ENCODE measurements at regions not wholly inside any gene's neighbourhood (a gene's known extent, or its start where the extent isn't known, plus 50 kb on each side); places are given as distances from the start of the nearest gene placed in this dataset.

DNA sequence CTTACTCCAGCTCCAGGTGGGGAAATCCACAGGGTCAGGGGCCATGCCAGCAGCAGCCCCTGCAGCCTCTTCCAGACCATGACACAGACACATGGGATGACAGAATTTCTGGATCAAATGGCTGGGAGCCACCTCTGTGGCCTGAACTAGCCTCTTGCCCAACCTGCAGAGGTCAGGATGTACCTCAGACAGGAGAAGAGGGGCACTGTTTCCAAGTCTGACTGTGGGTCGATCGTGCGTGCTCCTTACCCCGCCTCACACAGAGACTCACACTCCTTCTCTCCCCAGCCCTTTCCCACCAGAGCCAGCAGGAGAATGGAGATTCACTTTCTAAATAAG lies 131.9 kb downstream of the FAM43A start:
- no peak overlapping the region for H2AFZ ChIP-seq (ENCODE audit: low read length)
- H3K9ac ChIP-seq (ENCODE audit: low read depth, low read length, poor library complexity, severe bottlenecking) = no peak overlapping the region
- no peaks in the 10 kb centered on the region for H4K20me1 ChIP-seq (ENCODE audit: insufficient read depth, low read length, poor library complexity, severe bottlenecking)
- no peak overlapping the region for H3K4me2 ChIP-seq (ENCODE audit: low read depth, low read length, poor library complexity, severe bottlenecking)
- no peak overlapping the region for H3K4me3 ChIP-seq (ENCODE audit: low read length, poor library complexity, severe bottlenecking)
- H3K36me3 ChIP-seq (ENCODE audit: insufficient read depth, low read length) = no peaks in the 10 kb centered on the region
- no peaks in the 10 kb centered on the region for H3K27me3 ChIP-seq (ENCODE audit: insufficient read depth, low read length, poor library complexity, severe bottlenecking)
- H3K4me1 ChIP-seq (ENCODE audit: insufficient read depth, low read length, poor library complexity, severe bottlenecking) = no peaks in the 10 kb centered on the region
- H3K9me2 ChIP-seq (replicated peaks; ENCODE audit: low read depth, low read length) = no peaks in the 10 kb centered on the region
- H3K9me3 ChIP-seq (ENCODE audit: insufficient read depth, low read depth, low read length) = no peaks in the 10 kb centered on the region
- no peaks in the 10 kb centered on the region for H3F3A ChIP-seq (ENCODE audit: low read depth)
- H3K79me2 ChIP-seq (ENCODE audit: insufficient read depth, low read length) = no peaks in the 10 kb centered on the region
- no peak for TF ChIP-seq EZH2phosphoT487 (IDR thresholded peaks at IDR 0.05; ENCODE audit: borderline replicate concordance)
- TF ChIP-seq CTCF (conservative IDR thresholded peaks at IDR 0.05; ENCODE audit: low read length) = no peak

DNA sequence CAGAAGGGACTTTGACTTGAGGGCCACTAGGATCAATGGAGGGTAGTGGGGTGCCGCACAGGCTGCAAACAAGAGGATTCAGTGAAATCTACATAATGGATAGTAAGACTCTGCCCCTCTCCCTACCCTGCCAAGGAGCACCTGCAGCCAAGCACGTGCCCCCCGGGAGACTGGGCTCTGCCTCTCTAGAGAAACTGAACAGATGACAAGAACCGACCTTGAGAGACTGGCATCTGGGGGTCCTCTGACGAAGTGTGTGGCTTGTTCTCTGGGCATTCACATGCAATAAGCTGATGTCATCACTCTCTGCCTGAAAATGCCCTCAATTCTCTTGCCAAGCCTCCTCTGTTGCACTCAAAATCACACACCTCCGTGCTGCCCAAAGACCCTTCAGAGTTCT lies 132.3 kb downstream of the FAM43A start:
- no peaks in the 10 kb centered on the region for H3K4me1 ChIP-seq (ENCODE audit: insufficient read depth, low read length, poor library complexity, severe bottlenecking)
- H3F3A ChIP-seq (ENCODE audit: low read depth) = no peaks in the 10 kb centered on the region
- no peaks in the 10 kb centered on the region for H3K9me3 ChIP-seq (ENCODE audit: insufficient read depth, low read depth, low read length)
- TF ChIP-seq CTCF (conservative IDR thresholded peaks at IDR 0.05; ENCODE audit: low read length) (no peak), EZH2phosphoT487 (IDR thresholded peaks at IDR 0.05; ENCODE audit: borderline replicate concordance) (no peak)
- no peaks in the 10 kb centered on the region for H4K20me1 ChIP-seq (ENCODE audit: insufficient read depth, low read length, poor library complexity, severe bottlenecking)
- no peak overlapping the region for H3K4me3 ChIP-seq (ENCODE audit: low read length, poor library complexity, severe bottlenecking)
- no peaks in the 10 kb centered on the region for H3K36me3 ChIP-seq (ENCODE audit: insufficient read depth, low read length)
- H3K4me2 ChIP-seq (ENCODE audit: low read depth, low read length, poor library complexity, severe bottlenecking) = no peak overlapping the region
- no peaks in the 10 kb centered on the region for H3K79me2 ChIP-seq (ENCODE audit: insufficient read depth, low read length)
- no peaks in the 10 kb centered on the region for H3K27me3 ChIP-seq (ENCODE audit: insufficient read depth, low read length, poor library complexity, severe bottlenecking)
- no peaks in the 10 kb centered on the region for H3K9me2 ChIP-seq (replicated peaks; ENCODE audit: low read depth, low read length)
- H3K9ac ChIP-seq (ENCODE audit: low read depth, low read length, poor library complexity, severe bottlenecking) = no peak overlapping the region
- no peak overlapping the region for H2AFZ ChIP-seq (ENCODE audit: low read length)

- H3K9me2 ChIP-seq (replicated peaks; ENCODE audit: low read depth, low read length) = no peaks in the 10 kb centered on the region
- no peak overlapping the region for H3K4me2 ChIP-seq (ENCODE audit: low read depth, low read length, poor library complexity, severe bottlenecking)
- no peaks in the 10 kb centered on the region for H3K4me1 ChIP-seq (ENCODE audit: insufficient read depth, low read length, poor library complexity, severe bottlenecking)
- no peak overlapping the region for H3K4me3 ChIP-seq (ENCODE audit: low read length, poor library complexity, severe bottlenecking)
- H3K27me3 ChIP-seq (ENCODE audit: insufficient read depth, low read length, poor library complexity, severe bottlenecking) = no peaks in the 10 kb centered on the region
- no peaks in the 10 kb centered on the region for H4K20me1 ChIP-seq (ENCODE audit: insufficient read depth, low read length, poor library complexity, severe bottlenecking)
- no peak overlapping the region for H3K9ac ChIP-seq (ENCODE audit: low read depth, low read length, poor library complexity, severe bottlenecking)
- no peak overlapping the region for H2AFZ ChIP-seq (ENCODE audit: low read length)
- no peaks in the 10 kb centered on the region for H3K36me3 ChIP-seq (ENCODE audit: insufficient read depth, low read length)
- no peaks in the 10 kb centered on the region for H3K9me3 ChIP-seq (ENCODE audit: insufficient read depth, low read depth, low read length)
- no peaks in the 10 kb centered on the region for H3K79me2 ChIP-seq (ENCODE audit: insufficient read depth, low read length)
- H3F3A ChIP-seq (ENCODE audit: low read depth) = no peaks in the 10 kb centered on the region
- TF ChIP-seq CTCF (conservative IDR thresholded peaks at IDR 0.05; ENCODE audit: low read length) (no peak), EZH2phosphoT487 (IDR thresholded peaks at IDR 0.05; ENCODE audit: borderline replicate concordance) (no peak)
These were observed 138.4 kb downstream of the FAM43A start for GRCh38 chr3:194824100-194824499.

All from Loucy (cell line).